K562 (cell line): ENCODE measurements at regions not wholly inside any gene's neighbourhood (a gene's known extent, or its start where the extent isn't known, plus 50 kb on each side); places are given as distances from the start of the nearest gene placed in this dataset.

Source experiments
- JUN ChIP-seq, 2 experiments: sonication (generic) in 1 of 2; formaldehyde crosslinking in 1 of 2; IDR thresholded peaks; 2 replicates each; pipeline versions ENCODE4 v1.6.1 to v1.8.0; 2012 to 2022; ENCODE audit warnings: borderline replicate concordance in 2 of 2, mild to moderate bottlenecking in 2 of 2, improper control_type of control experiment in 1 of 2, low read depth in 1 of 2, low read length in 1 of 2, missing genetic modification reagents in 1 of 2
- TF ChIP-seq, protein P1 (sequence below): fragments of 450-650 bp; IDR thresholded peaks from 2 replicates; pipeline ENCODE4 v1.6.1; 2016; ENCODE audit warnings: low read depth

DNA sequence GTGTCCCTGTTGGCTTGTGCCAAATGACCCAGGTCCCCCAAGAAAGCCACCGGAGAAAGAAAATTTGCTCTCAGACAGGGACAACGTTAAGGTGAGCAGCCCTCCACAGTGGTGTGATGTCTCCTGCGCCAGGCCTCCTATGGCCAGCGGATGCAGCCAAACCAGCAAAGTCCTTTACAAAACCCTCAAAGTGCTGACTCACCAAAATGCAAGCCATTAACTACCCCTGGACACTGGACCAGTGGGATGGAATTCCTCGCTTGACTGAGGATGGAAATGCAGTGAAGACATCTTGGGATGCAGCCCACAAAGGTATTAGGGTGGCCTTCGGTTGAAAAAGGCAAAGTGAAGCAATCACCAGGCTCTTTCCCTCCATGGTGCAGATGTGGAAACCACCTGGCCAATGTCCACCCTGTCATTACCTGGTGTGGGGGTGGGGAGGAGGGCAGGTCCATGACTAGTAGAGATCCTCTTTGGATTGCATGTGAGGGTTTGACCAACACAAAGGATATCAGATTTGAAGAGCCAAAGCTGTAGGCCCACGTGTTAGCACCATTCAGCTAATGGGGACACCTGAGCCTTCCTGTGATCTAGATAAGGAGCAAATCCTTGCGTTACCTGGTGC, 127.4 kb upstream of the SLC6A11 start (continued):
- TF ChIP-seq, protein P1, sequence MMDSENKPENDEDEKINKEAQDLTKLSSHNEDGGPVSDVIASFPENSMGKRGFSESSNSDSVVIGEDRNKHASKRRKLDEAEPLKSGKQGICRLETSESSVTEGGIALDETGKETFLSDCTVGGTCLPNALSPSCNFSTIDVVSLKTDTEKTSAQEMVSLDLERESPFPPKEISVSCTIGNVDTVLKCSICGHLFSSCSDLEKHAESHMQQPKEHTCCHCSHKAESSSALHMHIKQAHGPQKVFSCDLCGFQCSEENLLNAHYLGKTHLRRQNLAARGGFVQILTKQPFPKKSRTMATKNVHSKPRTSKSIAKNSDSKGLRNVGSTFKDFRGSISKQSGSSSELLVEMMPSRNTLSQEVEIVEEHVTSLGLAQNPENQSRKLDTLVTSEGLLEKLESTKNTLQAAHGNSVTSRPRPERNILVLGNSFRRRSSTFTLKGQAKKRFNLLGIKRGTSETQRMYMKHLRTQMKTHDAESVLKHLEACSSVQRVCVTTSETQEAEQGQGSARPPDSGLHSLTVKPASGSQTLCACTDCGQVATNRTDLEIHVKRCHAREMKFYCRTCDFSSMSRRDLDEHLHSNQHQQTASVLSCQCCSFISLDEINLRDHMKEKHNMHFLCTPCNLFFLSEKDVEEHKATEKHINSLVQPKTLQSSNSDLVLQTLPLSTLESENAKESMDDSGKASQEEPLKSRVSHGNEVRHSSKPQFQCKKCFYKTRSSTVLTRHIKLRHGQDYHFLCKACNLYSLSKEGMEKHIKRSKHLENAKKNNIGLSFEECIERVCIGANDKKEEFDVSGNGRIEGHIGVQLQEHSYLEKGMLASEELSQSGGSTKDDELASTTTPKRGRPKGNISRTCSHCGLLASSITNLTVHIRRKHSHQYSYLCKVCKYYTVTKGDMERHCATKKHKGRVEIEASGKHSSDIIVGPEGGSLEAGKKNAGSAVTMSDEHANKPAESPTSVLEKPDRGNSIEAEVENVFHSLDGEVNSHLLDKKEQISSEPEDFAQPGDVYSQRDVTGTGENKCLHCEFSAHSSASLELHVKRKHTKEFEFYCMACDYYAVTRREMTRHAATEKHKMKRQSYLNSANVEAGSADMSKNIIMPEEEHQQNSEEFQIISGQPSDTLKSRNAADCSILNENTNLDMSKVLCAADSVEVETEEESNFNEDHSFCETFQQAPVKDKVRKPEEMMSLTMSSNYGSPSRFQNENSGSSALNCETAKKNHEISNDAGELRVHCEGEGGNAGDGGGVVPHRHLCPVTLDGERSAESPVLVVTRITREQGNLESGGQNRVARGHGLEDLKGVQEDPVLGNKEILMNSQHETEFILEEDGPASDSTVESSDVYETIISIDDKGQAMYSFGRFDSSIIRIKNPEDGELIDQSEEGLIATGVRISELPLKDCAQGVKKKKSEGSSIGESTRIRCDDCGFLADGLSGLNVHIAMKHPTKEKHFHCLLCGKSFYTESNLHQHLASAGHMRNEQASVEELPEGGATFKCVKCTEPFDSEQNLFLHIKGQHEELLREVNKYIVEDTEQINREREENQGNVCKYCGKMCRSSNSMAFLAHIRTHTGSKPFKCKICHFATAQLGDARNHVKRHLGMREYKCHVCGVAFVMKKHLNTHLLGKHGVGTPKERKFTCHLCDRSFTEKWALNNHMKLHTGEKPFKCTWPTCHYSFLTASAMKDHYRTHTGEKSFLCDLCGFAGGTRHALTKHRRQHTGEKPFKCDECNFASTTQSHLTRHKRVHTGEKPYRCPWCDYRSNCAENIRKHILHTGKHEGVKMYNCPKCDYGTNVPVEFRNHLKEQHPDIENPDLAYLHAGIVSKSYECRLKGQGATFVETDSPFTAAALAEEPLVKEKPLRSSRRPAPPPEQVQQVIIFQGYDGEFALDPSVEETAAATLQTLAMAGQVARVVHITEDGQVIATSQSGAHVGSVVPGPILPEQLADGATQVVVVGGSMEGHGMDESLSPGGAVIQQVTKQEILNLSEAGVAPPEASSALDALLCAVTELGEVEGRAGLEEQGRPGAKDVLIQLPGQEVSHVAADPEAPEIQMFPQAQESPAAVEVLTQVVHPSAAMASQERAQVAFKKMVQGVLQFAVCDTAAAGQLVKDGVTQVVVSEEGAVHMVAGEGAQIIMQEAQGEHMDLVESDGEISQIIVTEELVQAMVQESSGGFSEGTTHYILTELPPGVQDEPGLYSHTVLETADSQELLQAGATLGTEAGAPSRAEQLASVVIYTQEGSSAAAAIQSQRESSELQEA, result no peak
- TF ChIP-seq JUN (IDR thresholded peaks at IDR 0.05; ENCODE audit: borderline replicate concordance, low read depth, low read length) (no peak), JUN (CRISPR knock-in tag; IDR thresholded peaks at IDR 0.05; ENCODE audit: borderline replicate concordance) (no peak)
